Peyer's patch (tissue), 4 donors: ENCODE measurements at regions not wholly inside any gene's neighbourhood (a gene's known extent, or its start where the extent isn't known, plus 50 kb on each side); places are given as distances from the start of the nearest gene placed in this dataset.

Experiments
- DNase-seq, 3 donors: peaks; one replicate each; pipeline ENCODE4 v3.0.0-alpha.2; 2017 to 2019
- H3K27ac ChIP-seq, 4 donors: fragments of 200-600 bp; sonication (generic); one replicate each; pipeline ENCODE4 v1.5.1; 2016 to 2019
- H3K27me3 ChIP-seq, 2 donors: fragments of 200-600 bp; sonication (generic); one replicate each; pipeline ENCODE4 v1.5.1; 2019
- H3K36me3 ChIP-seq, 3 donors: fragments of 200-600 bp; sonication (generic); one replicate each; pipeline ENCODE4 v1.5.1; 2016 to 2019
- H3K4me1 ChIP-seq, 4 donors: fragments of 200-600 bp; sonication (generic); one replicate each; pipeline ENCODE4 v1.5.1; 2016 to 2019
- H3K4me3 ChIP-seq, 4 donors: fragments of 200-600 bp; sonication (generic); 1 replicate in 3 of 4; 2 replicates in 1 of 4; pipeline ENCODE4 v1.5.1; 2016 to 2019; ENCODE audit warnings: mild to moderate bottlenecking in 1 of 4
- H3K9me3 ChIP-seq, 4 donors: fragments of 200-600 bp; sonication (generic); one replicate each; pipeline ENCODE4 v1.5.1; 2016 to 2019; ENCODE audit warnings: mild to moderate bottlenecking in 1 of 4
- CTCF ChIP-seq, 6 experiments: fragments of 450-650 bp in 4 of 6; fragments of 200-600 bp in 2 of 6; sonication (generic) in 1 of 6; IDR thresholded peaks; one replicate each; pipeline ENCODE4 v1.5.1; 2017 to 2019; ENCODE audit warnings: antibody characterized with exemption in 6 of 6, mild to moderate bottlenecking in 3 of 6, moderate library complexity in 1 of 6
- POLR2A ChIP-seq, 2 donors: fragments of 450-650 bp; IDR thresholded peaks; one replicate each; pipeline ENCODE4 v1.5.1; 2017; ENCODE audit warnings: antibody characterized with exemption in 2 of 2, mild to moderate bottlenecking in 2 of 2, moderate library complexity in 2 of 2
- small RNA-seq, 2 donors: library from RNA; depleted of rRNA; stranded (forward); fragments of <200 nt; gene quantifications; one replicate each; pipeline ENCODE3, GENCODE V24; 2016

- H3K36me3 ChIP-seq: no peaks in the 10 kb centered on the region
- H3K9me3 ChIP-seq: no peaks in the 10 kb centered on the region
- no peak overlapping the region for H3K27ac ChIP-seq
- no peak overlapping the region for H3K4me3 ChIP-seq
- no peak for DNase-seq
- TF ChIP-seq POLR2A (IDR thresholded peaks at IDR 0.05): no peak
- no peak for TF ChIP-seq CTCF (IDR thresholded peaks at IDR 0.05)
- H3K27me3 ChIP-seq: no peaks in the 10 kb centered on the region
- no peaks in the 10 kb centered on the region for H3K4me1 ChIP-seq
Observed at GRCh38 chrX:53738370-53738906, 51.9 kb upstream of the HUWE1 start.

Small RNA genes in the stretch of these regions (small RNA-seq; reads per million reads assigned to genes)
- gene BX323845.1: 0 reads per million in 2 donors
- 0 reads per million in 2 donors for gene BX323845.2
